ENCODE measurements at regions not wholly inside any gene's neighbourhood (a gene's known extent, or its start where the extent isn't known, plus 50 kb on each side); places are given as distances from the start of the nearest gene placed in this dataset.

DNA sequence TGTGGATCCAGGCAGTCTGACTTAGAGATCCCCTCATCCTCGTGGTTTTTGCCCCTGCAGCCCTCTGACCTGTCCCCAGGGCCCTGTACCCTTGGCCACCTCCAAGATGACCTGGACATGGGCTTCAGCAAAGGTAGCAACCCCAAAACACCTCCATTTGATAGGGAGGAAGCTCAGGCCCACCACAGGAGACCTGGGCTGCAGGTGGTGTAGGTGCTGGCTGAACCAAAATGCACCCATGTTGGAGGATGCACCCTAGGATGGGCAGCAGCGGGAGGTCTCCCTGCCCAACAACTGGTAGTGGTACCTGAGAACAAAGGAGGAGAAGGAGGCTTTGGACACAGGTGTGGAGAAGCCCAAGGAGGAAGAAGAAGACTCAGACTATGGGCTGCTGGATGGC lies 188.7 kb downstream of the ZNF716 start:
- Histone ChIP-seq H3K27me3 (replicated peaks in 1 of 2; ENCODE audit: control insufficient read depth in 2 of 2, insufficient read depth in 2 of 2, low read length in 1 of 2) (no peaks in the 10 kb centered on the region), H2AFZ (ENCODE audit: control insufficient read depth, low read depth, low read length) (no peak overlapping the region), H3K36me3 (ENCODE audit: control insufficient read depth in 2 of 2, insufficient read depth in 2 of 2, low read length in 1 of 2) (no peaks in the 10 kb centered on the region), H3K27ac (ENCODE audit: control insufficient read depth, insufficient read depth) (no peak overlapping the region), H3K4me1 (ENCODE audit: control insufficient read depth, insufficient read depth, low read length) (no peaks in the 10 kb centered on the region), H3K4me3 (no peak overlapping the region), H3K4me2 (ENCODE audit: control insufficient read depth, insufficient read depth) (no peak overlapping the region), H3K9me3 (replicated peaks; ENCODE audit: control insufficient read depth, insufficient read depth, low read length) (no peaks in the 10 kb centered on the region; the same call in 2 of the 3 replicates), H3K9ac (ENCODE audit: control insufficient read depth, insufficient read depth, low read length) (no peak overlapping the region), H3K79me2 (ENCODE audit: control insufficient read depth, insufficient read depth, low read length) (no peaks in the 10 kb centered on the region), H4K20me1 (ENCODE audit: control insufficient read depth, insufficient read depth) (no peaks in the 10 kb centered on the region)
- intact Hi-C loops (cut with micrococcal nuclease; ENCODE audit: unreplicated experiment): no loop called here
- SMC1A ChIA-PET (ENCODE audit: uncharacterized antibody, unreplicated experiment): no interaction called here
- POLR2A ChIA-PET: no interaction called here
- TF ChIP-seq NRF1 (conservative IDR thresholded peaks at IDR 0.05; ENCODE audit: low read depth, low read length) (no peak), JUND (IDR thresholded peaks at IDR 0.05; ENCODE audit: low read depth, low read length) (no peak), HCFC1 (IDR thresholded peaks at IDR 0.05; ENCODE audit: low read length) (no peak), TCF3 (IDR thresholded peaks at IDR 0.05; ENCODE audit: borderline replicate concordance, insufficient read depth, low read depth, low read length) (no peak), YBX1 (IDR thresholded peaks at IDR 0.05) (no peak), HDAC6 (IDR thresholded peaks at IDR 0.05; ENCODE audit: unreplicated experiment) (no peak)
- TF ChIP-seq, protein P1, sequence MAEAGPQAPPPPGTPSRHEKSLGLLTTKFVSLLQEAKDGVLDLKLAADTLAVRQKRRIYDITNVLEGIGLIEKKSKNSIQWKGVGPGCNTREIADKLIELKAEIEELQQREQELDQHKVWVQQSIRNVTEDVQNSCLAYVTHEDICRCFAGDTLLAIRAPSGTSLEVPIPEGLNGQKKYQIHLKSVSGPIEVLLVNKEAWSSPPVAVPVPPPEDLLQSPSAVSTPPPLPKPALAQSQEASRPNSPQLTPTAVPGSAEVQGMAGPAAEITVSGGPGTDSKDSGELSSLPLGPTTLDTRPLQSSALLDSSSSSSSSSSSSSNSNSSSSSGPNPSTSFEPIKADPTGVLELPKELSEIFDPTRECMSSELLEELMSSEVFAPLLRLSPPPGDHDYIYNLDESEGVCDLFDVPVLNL (IDR thresholded peaks at IDR 0.05; ENCODE audit: low read depth, low read length): no peak
- TF ChIP-seq, protein P2, sequence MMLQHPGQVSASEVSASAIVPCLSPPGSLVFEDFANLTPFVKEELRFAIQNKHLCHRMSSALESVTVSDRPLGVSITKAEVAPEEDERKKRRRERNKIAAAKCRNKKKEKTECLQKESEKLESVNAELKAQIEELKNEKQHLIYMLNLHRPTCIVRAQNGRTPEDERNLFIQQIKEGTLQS (IDR thresholded peaks at IDR 0.05; ENCODE audit: borderline replicate concordance, extremely low read depth, low read depth, low read length): no peak
- TF ChIP-seq, protein P3, sequence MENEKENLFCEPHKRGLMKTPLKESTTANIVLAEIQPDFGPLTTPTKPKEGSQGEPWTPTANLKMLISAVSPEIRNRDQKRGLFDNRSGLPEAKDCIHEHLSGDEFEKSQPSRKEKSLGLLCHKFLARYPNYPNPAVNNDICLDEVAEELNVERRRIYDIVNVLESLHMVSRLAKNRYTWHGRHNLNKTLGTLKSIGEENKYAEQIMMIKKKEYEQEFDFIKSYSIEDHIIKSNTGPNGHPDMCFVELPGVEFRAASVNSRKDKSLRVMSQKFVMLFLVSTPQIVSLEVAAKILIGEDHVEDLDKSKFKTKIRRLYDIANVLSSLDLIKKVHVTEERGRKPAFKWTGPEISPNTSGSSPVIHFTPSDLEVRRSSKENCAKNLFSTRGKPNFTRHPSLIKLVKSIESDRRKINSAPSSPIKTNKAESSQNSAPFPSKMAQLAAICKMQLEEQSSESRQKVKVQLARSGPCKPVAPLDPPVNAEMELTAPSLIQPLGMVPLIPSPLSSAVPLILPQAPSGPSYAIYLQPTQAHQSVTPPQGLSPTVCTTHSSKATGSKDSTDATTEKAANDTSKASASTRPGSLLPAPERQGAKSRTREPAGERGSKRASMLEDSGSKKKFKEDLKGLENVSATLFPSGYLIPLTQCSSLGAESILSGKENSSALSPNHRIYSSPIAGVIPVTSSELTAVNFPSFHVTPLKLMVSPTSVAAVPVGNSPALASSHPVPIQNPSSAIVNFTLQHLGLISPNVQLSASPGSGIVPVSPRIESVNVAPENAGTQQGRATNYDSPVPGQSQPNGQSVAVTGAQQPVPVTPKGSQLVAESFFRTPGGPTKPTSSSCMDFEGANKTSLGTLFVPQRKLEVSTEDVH (IDR thresholded peaks at IDR 0.05; ENCODE audit: low read depth, partially characterized antibody): no peak
- TF ChIP-seq, protein P4, sequence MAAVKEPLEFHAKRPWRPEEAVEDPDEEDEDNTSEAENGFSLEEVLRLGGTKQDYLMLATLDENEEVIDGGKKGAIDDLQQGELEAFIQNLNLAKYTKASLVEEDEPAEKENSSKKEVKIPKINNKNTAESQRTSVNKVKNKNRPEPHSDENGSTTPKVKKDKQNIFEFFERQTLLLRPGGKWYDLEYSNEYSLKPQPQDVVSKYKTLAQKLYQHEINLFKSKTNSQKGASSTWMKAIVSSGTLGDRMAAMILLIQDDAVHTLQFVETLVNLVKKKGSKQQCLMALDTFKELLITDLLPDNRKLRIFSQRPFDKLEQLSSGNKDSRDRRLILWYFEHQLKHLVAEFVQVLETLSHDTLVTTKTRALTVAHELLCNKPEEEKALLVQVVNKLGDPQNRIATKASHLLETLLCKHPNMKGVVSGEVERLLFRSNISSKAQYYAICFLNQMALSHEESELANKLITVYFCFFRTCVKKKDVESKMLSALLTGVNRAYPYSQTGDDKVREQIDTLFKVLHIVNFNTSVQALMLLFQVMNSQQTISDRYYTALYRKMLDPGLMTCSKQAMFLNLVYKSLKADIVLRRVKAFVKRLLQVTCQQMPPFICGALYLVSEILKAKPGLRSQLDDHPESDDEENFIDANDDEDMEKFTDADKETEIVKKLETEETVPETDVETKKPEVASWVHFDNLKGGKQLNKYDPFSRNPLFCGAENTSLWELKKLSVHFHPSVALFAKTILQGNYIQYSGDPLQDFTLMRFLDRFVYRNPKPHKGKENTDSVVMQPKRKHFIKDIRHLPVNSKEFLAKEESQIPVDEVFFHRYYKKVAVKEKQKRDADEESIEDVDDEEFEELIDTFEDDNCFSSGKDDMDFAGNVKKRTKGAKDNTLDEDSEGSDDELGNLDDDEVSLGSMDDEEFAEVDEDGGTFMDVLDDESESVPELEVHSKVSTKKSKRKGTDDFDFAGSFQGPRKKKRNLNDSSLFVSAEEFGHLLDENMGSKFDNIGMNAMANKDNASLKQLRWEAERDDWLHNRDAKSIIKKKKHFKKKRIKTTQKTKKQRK (IDR thresholded peaks at IDR 0.05; ENCODE audit: low read depth, low read length): no peak
- WGBS (ENCODE audit: insufficient coverage, insufficient replicate concordance, low lambda C conversion rate, missing lambda C conversion rate): 0% methylated on average over 2 of the region's 2 CpGs
- FAIRE-seq (no peak), ATAC-seq (no peak), DNase-seq (ENCODE audit: low read depth, low spot score) (no peak)
- RAD21 ChIA-PET (ENCODE audit: unreplicated experiment): no interaction called here
- in situ Hi-C loops (cut with MboI): no loop called here
- BruUV-seq (replicated peaks): no TSS peak
- CTCF ChIA-PET: no interaction called here

All from GM12878 (cell line).